ENCODE measurements at regions not wholly inside any gene's neighbourhood (a gene's known extent, or its start where the extent isn't known, plus 50 kb on each side); places are given as distances from the start of the nearest gene placed in this dataset.

DNA sequence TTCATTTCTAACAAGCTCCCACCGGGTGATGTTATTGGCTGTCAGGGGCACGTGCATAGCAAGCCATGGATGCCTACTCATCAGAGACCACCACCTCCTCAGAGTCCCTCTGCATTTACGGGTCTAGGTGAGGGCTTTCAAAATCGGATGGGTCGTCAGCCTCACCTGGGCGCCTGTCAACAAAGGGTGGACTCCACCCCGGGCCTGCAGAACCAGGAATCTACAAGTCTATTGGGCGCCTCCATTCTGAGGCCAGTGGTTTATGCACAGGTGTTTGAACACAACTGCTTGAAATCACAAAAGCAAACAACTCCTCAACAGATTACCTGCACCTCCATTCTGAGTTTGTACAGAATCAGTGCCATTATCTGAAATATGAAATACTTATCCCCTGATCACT is 318.9 kb downstream of the PTTG2 start:
- TF ChIP-seq KAT7 (CRISPR knock-in tag; IDR thresholded peaks at IDR 0.05; ENCODE audit: borderline replicate concordance) (no peak), MYC (IDR thresholded peaks at IDR 0.05; ENCODE audit: low read depth, low read length) (no peak), MYC (CRISPR knock-in tag; IDR thresholded peaks at IDR 0.05; ENCODE audit: borderline replicate concordance, low read depth) (no peak), MED1 (CRISPR knock-in tag; IDR thresholded peaks at IDR 0.05; ENCODE audit: borderline replicate concordance) (no peak), ZFX (CRISPR knock-in tag; IDR thresholded peaks at IDR 0.05) (no peak), SIN3A (IDR thresholded peaks at IDR 0.05; ENCODE audit: borderline replicate concordance in 2 of 2, control insufficient read depth in 1 of 2, low read depth in 2 of 2, low read length in 2 of 2) (no peak), RBM22 (IDR thresholded peaks at IDR 0.05; ENCODE audit: low read depth, low read length, poor library complexity, severe bottlenecking) (no peak), POLR2A (conservative IDR thresholded peaks at IDR 0.05) (no peak), ZNF121 (CRISPR knock-in tag; conservative IDR thresholded peaks at IDR 0.05) (no peak), ELF1 (tag; IDR thresholded peaks at IDR 0.05) (no peak)
- TF ChIP-seq, protein P1, sequence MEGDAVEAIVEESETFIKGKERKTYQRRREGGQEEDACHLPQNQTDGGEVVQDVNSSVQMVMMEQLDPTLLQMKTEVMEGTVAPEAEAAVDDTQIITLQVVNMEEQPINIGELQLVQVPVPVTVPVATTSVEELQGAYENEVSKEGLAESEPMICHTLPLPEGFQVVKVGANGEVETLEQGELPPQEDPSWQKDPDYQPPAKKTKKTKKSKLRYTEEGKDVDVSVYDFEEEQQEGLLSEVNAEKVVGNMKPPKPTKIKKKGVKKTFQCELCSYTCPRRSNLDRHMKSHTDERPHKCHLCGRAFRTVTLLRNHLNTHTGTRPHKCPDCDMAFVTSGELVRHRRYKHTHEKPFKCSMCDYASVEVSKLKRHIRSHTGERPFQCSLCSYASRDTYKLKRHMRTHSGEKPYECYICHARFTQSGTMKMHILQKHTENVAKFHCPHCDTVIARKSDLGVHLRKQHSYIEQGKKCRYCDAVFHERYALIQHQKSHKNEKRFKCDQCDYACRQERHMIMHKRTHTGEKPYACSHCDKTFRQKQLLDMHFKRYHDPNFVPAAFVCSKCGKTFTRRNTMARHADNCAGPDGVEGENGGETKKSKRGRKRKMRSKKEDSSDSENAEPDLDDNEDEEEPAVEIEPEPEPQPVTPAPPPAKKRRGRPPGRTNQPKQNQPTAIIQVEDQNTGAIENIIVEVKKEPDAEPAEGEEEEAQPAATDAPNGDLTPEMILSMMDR (IDR thresholded peaks at IDR 0.05 in 2 of 3, conservative IDR thresholded peaks at IDR 0.05 in 1 of 3; ENCODE audit: insufficient read depth in 2 of 3, low read depth in 1 of 3, low read length in 3 of 3) = no peak
- TF ChIP-seq, protein P2, sequence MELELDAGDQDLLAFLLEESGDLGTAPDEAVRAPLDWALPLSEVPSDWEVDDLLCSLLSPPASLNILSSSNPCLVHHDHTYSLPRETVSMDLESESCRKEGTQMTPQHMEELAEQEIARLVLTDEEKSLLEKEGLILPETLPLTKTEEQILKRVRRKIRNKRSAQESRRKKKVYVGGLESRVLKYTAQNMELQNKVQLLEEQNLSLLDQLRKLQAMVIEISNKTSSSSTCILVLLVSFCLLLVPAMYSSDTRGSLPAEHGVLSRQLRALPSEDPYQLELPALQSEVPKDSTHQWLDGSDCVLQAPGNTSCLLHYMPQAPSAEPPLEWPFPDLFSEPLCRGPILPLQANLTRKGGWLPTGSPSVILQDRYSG (tag; conservative IDR thresholded peaks at IDR 0.05; ENCODE audit: low read depth) = no peak
- TF ChIP-seq, protein P3, sequence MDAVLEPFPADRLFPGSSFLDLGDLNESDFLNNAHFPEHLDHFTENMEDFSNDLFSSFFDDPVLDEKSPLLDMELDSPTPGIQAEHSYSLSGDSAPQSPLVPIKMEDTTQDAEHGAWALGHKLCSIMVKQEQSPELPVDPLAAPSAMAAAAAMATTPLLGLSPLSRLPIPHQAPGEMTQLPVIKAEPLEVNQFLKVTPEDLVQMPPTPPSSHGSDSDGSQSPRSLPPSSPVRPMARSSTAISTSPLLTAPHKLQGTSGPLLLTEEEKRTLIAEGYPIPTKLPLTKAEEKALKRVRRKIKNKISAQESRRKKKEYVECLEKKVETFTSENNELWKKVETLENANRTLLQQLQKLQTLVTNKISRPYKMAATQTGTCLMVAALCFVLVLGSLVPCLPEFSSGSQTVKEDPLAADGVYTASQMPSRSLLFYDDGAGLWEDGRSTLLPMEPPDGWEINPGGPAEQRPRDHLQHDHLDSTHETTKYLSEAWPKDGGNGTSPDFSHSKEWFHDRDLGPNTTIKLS (IDR thresholded peaks at IDR 0.05; ENCODE audit: borderline replicate concordance, low read depth) = no peak

Measured in K562 (cell line).